ENCODE measurements at regions not wholly inside any gene's neighbourhood (a gene's known extent, or its start where the extent isn't known, plus 50 kb on each side); places are given as distances from the start of the nearest gene placed in this dataset.

DNA sequence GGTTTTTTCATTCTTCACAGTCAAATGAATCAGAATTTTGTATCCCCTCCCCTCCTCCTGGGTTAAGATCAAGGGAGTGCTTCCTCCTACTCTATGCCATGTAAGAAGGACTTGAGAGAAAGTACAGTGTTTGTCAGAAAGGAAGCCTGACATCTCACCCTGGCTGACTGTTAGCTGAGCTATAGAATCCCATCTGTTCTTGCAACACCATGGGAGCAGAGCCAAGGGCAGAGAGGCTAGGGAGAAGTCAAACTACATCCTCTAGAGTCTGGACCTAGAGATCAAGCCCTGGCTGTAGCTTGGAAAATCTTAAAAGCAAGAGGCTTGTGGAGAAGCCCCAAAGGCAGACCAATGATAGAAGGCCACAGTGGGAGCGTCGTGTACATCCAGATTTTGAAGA lies 145.9 kb downstream of the OLFM4 start:
- TF ChIP-seq, protein P1, sequence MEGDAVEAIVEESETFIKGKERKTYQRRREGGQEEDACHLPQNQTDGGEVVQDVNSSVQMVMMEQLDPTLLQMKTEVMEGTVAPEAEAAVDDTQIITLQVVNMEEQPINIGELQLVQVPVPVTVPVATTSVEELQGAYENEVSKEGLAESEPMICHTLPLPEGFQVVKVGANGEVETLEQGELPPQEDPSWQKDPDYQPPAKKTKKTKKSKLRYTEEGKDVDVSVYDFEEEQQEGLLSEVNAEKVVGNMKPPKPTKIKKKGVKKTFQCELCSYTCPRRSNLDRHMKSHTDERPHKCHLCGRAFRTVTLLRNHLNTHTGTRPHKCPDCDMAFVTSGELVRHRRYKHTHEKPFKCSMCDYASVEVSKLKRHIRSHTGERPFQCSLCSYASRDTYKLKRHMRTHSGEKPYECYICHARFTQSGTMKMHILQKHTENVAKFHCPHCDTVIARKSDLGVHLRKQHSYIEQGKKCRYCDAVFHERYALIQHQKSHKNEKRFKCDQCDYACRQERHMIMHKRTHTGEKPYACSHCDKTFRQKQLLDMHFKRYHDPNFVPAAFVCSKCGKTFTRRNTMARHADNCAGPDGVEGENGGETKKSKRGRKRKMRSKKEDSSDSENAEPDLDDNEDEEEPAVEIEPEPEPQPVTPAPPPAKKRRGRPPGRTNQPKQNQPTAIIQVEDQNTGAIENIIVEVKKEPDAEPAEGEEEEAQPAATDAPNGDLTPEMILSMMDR (optimal IDR thresholded peaks at IDR 0.05 in 1 of 3, IDR thresholded peaks at IDR 0.05 in 1 of 3, conservative IDR thresholded peaks at IDR 0.05 in 1 of 3; ENCODE audit: extremely low read depth in 1 of 3, insufficient read depth in 2 of 3, low read length in 3 of 3) = no peak
- no peak for TF ChIP-seq EZH2 (IDR thresholded peaks at IDR 0.05; ENCODE audit: low read length)
